Right lobe of liver (tissue), 6 donors: ENCODE measurements at regions not wholly inside any gene's neighbourhood (a gene's known extent, or its start where the extent isn't known, plus 50 kb on each side); places are given as distances from the start of the nearest gene placed in this dataset.

Experiments used
- ATAC-seq, 4 donors: fragments of 200-7000 bp; cut with Tn5 transposase; one replicate each; pipeline ENCODE4 v1.9.1; 2020; ENCODE audit warnings: mild to moderate bottlenecking in 4 of 4, moderate library complexity in 4 of 4
- DNase-seq, 3 donors: peaks; one replicate each; pipeline ENCODE4 v3.0.0-alpha.2; 2020
- H3K27ac ChIP-seq, 3 donors: fragments of 200-600 bp; one replicate each; pipeline ENCODE4 v1.8.0; 2022
- H3K27me3 ChIP-seq, 2 donors: fragments of 200-600 bp; one replicate each; pipeline ENCODE4 v1.8.0; 2022
- H3K36me3 ChIP-seq, 4 donors: fragments of 200-600 bp; sonication (generic) in 1 of 4; one replicate each; pipeline versions ENCODE4 v1.5.1 to v1.8.0; 2017 to 2022; ENCODE audit warnings: control low read depth in 1 of 4
- H3K4me1 ChIP-seq, 4 donors: fragments of 200-600 bp; sonication (generic) in 1 of 4; one replicate each; pipeline versions ENCODE4 v1.5.1 to v1.8.0; 2017 to 2022; ENCODE audit warnings: control low read depth in 1 of 4
- H3K4me3 ChIP-seq, 3 donors: fragments of 200-600 bp; one replicate each; pipeline ENCODE4 v1.8.0; 2022
- H3K9me3 ChIP-seq, 4 donors: fragments of 200-600 bp; sonication (generic) in 1 of 4; one replicate each; pipeline versions ENCODE4 v1.5.1 to v1.8.0; 2017 to 2022; ENCODE audit warnings: control low read depth in 1 of 4
- POLR2A ChIP-seq: fragments of 450-650 bp; IDR thresholded peaks from one replicate; pipeline ENCODE4 v1.6.1; 2017; ENCODE audit warnings: antibody characterized with exemption, mild to moderate bottlenecking
- WGBS: methylation state at CpG from one replicate; pipeline ENCODE4 v1.1.6; 2018; ENCODE audit warnings: low coverage, low lambda C conversion rate; ENCODE audit not compliant: insufficient coverage; ENCODE audit errors: missing lambda C conversion rate; 5-methylcytosine and 5-hydroxymethylcytosine counted together
- intact Hi-C, 2 donors: fragments of 100-400 bp; cut with DNase I; formaldehyde crosslinking; loops; one replicate each; pipeline versions ENCODE4 v1.11.2 to v1.14.1; 2022
- TF ChIP-seq, protein P1 (sequence below), 4 donors: fragments of 200-600 bp in 3 of 4; fragments of 450-650 bp in 1 of 4; IDR thresholded peaks; one replicate each; pipeline versions ENCODE4 v1.5.1 to v1.8.0; 2016 to 2022; ENCODE audit warnings: antibody characterized with exemption in 4 of 4, mild to moderate bottlenecking in 2 of 4
- donor health status: DM: no; HTN: yes; CAD: no.
- donor health status: DM: no; HTN: no; CAD: no.
- donor health status: DM: no; HTN: no; CAD: no.
- donor health status: DM: no; HTN: yes; CAD: no.
- donor health status: DM: no; HTN: yes; CAD: no.

GRCh38 chr4:66433706-66434105 is 763.4 kb upstream of the EPHA5 start:
- Histone ChIP-seq H3K27me3 (no peaks in the 10 kb centered on the region), H3K36me3 (no peaks in the 10 kb centered on the region), H3K9me3 (no peaks in the 10 kb centered on the region), H3K27ac (no peak overlapping the region), H3K4me3 (no peak overlapping the region), H3K4me1 (no peaks in the 10 kb centered on the region)
- no peak for DNase-seq
- no peak for ATAC-seq
- intact Hi-C loops, result no loop called here
- TF ChIP-seq POLR2A, result no peak
- TF ChIP-seq, protein P1, sequence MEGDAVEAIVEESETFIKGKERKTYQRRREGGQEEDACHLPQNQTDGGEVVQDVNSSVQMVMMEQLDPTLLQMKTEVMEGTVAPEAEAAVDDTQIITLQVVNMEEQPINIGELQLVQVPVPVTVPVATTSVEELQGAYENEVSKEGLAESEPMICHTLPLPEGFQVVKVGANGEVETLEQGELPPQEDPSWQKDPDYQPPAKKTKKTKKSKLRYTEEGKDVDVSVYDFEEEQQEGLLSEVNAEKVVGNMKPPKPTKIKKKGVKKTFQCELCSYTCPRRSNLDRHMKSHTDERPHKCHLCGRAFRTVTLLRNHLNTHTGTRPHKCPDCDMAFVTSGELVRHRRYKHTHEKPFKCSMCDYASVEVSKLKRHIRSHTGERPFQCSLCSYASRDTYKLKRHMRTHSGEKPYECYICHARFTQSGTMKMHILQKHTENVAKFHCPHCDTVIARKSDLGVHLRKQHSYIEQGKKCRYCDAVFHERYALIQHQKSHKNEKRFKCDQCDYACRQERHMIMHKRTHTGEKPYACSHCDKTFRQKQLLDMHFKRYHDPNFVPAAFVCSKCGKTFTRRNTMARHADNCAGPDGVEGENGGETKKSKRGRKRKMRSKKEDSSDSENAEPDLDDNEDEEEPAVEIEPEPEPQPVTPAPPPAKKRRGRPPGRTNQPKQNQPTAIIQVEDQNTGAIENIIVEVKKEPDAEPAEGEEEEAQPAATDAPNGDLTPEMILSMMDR (IDR thresholded peaks at IDR 0.05), result no peak
- WGBS, result 59% methylated on average over 3 of the region's 4 CpGs

GRCh38 chr4:66430856-66431255 is 760.6 kb upstream of the EPHA5 start:
- DNase-seq (no peak), ATAC-seq (no peak)
- WGBS, result 0% methylated on average over 1 of the region's 1 CpG
- Histone ChIP-seq H3K4me3 (no peak overlapping the region), H3K9me3 (no peaks in the 10 kb centered on the region), H3K4me1 (no peaks in the 10 kb centered on the region), H3K27me3 (no peaks in the 10 kb centered on the region), H3K27ac (no peak overlapping the region), H3K36me3 (no peaks in the 10 kb centered on the region)
- TF ChIP-seq, protein P1 (IDR thresholded peaks at IDR 0.05), result no peak
- no peak for TF ChIP-seq POLR2A
- intact Hi-C loops, result no loop called here

DNA sequence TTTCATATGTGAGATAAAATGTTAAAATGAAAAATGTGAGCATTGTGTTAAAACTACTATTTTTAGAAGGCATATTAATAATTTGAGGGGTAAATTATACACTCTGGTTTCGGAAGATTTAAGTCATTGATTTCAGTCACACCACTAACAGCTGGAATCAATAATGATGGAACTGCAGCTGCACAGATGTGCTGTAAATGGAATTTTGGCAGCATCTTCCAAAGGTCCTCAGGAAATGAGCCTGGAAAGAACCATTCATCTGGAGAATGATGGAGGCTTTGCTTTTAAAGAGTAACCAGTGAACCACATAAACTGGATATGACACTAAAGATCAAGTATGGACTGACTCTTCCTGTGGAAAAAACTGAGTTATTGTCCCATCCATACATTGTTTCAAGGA is 759.0 kb upstream of the EPHA5 start:
- DNase-seq (no peak), ATAC-seq (no peak)
- TF ChIP-seq, protein P1 (IDR thresholded peaks at IDR 0.05), result no peak
- TF ChIP-seq POLR2A, result no peak
- H3K27me3 ChIP-seq, result no peaks in the 10 kb centered on the region
- H3K9me3 ChIP-seq, result no peaks in the 10 kb centered on the region
- no peak overlapping the region for H3K27ac ChIP-seq
- H3K4me3 ChIP-seq, result no peak overlapping the region
- 50% methylated on average over 1 of the region's 1 CpG for WGBS
- no peaks in the 10 kb centered on the region for H3K36me3 ChIP-seq
- H3K4me1 ChIP-seq, result no peaks in the 10 kb centered on the region
- intact Hi-C loops, result no loop called here

DNA sequence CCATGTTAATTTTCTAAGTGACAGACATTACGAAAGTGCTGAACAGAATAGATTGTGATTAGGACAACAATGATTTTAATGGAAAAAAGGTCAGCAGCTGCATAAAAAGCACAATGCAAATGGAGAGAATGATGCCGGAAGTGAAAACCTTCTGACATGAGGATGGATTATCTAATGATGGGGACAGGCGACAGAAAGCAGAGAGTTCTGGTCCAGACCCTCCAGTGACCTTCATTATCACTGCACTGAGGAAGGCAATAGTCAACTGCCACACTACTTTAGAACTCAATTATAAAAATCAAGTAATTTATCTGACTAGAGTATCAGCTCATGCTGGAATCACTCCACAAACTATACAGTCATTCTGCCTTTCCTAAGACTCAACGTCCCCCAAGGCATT is 746.1 kb upstream of the EPHA5 start:
- no peaks in the 10 kb centered on the region for H3K36me3 ChIP-seq
- H3K27ac ChIP-seq, result no peak overlapping the region
- intact Hi-C loops, result no loop called here
- ATAC-seq (no peak), DNase-seq (no peak)
- H3K4me1 ChIP-seq, result no peaks in the 10 kb centered on the region
- H3K4me3 ChIP-seq, result no peak overlapping the region
- 41% methylated on average over 4 of the region's 4 CpGs for WGBS
- TF ChIP-seq POLR2A, result no peak
- TF ChIP-seq, protein P1 (IDR thresholded peaks at IDR 0.05), result no peak
- H3K9me3 ChIP-seq, result no peaks in the 10 kb centered on the region
- H3K27me3 ChIP-seq, result no peaks in the 10 kb centered on the region

GRCh38 chr4:66404141-66404540 is 733.9 kb upstream of the EPHA5 start:
- Histone ChIP-seq H3K4me3 (no peak overlapping the region), H3K4me1 (no peaks in the 10 kb centered on the region), H3K36me3 (no peaks in the 10 kb centered on the region), H3K27me3 (no peaks in the 10 kb centered on the region), H3K9me3 (no peaks in the 10 kb centered on the region), H3K27ac (no peak overlapping the region)
- intact Hi-C loops, result no loop called here
- 47% methylated on average over 5 of the region's 5 CpGs for WGBS
- no peak for DNase-seq
- no peak for ATAC-seq
- TF ChIP-seq POLR2A, result no peak
- TF ChIP-seq, protein P1 (IDR thresholded peaks at IDR 0.05), result no peak
